Endothelial cell of umbilical vein (primary cell): ENCODE measurements at regions not wholly inside any gene's neighbourhood (a gene's known extent, or its start where the extent isn't known, plus 50 kb on each side); places are given as distances from the start of the nearest gene placed in this dataset.

Experiments
- CTCF ChIP-seq, 2 donors: IDR thresholded peaks; 1 replicate in 1 of 2; 2 replicates in 1 of 2; pipeline ENCODE4 v1.5.1; 2011; ENCODE audit warnings: low read length in 2 of 2, mild to moderate bottlenecking in 2 of 2, moderate library complexity in 2 of 2, control low read depth in 1 of 2, inconsistent platforms in 1 of 2, low read depth in 1 of 2; ENCODE audit not compliant: insufficient read depth in 1 of 2; ENCODE audit errors: extremely low read depth in 1 of 2
- EZH2 ChIP-seq: IDR thresholded peaks from 2 replicates; pipeline ENCODE4 v1.6.1; 2012; ENCODE audit warnings: borderline replicate concordance, low read depth, mild to moderate bottlenecking, moderate library complexity, low read length, inconsistent platforms; ENCODE audit not compliant: severe bottlenecking
- POLR2AphosphoS5 ChIP-seq: IDR thresholded peaks from 2 replicates; pipeline ENCODE4 v1.6.1; 2012; ENCODE audit warnings: low read depth, mild to moderate bottlenecking, control low read depth, low read length, moderate library complexity; ENCODE audit not compliant: insufficient read depth

GRCh38 chr3:166471074-166471767 is 634.0 kb upstream of the BCHE start:
- TF ChIP-seq CTCF (IDR thresholded peaks at IDR 0.05; ENCODE audit: extremely low read depth in 1 of 2, insufficient read depth in 1 of 2, low read depth in 1 of 2, low read length in 2 of 2) (no peak), EZH2 (no peak), POLR2AphosphoS5 (no peak)
